VCaP (cell line): ENCODE measurements at regions not wholly inside any gene's neighbourhood (a gene's known extent, or its start where the extent isn't known, plus 50 kb on each side); places are given as distances from the start of the nearest gene placed in this dataset.

Experiments
- H3K27ac ChIP-seq: fragments of 450-650 bp; 2 replicates; pipeline ENCODE4 v1.5.1; 2017
- CTCF ChIP-seq: fragments of 450-650 bp; conservative IDR thresholded peaks from 2 replicates; pipeline ENCODE4 v1.5.1; 2017; ENCODE audit warnings: mild to moderate bottlenecking, moderate library complexity

DNA sequence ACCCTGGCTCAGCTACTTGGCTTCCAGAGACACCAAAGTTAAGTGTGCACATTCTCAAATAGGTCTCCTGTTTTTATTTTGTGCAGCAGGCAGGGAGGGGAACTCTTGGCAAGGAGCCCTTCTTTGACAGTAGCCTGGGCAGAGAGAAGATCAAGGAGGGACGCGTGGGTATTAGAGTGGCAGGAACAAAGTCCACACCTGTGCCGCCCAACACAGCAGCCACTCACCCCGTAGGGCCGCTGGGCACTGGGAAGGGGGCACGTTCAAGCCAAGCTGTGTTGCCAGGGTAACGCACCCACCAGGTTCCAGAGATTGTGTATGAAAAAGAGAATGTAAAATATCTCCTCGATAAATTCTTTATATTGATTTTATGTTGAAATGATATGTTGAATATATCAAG, 229.3 kb upstream of the AGAP1 start:
- no peak for TF ChIP-seq CTCF
- H3K27ac ChIP-seq: no peak overlapping the region

GRCh38 chr2:235265348-235265965, 228.4 kb upstream of the AGAP1 start:
- H3K27ac ChIP-seq: no peak overlapping the region
- TF ChIP-seq CTCF: no peak

GRCh38 chr2:235267251-235267650, 226.6 kb upstream of the AGAP1 start:
- TF ChIP-seq CTCF: no peak
- H3K27ac ChIP-seq: no peak overlapping the region

DNA sequence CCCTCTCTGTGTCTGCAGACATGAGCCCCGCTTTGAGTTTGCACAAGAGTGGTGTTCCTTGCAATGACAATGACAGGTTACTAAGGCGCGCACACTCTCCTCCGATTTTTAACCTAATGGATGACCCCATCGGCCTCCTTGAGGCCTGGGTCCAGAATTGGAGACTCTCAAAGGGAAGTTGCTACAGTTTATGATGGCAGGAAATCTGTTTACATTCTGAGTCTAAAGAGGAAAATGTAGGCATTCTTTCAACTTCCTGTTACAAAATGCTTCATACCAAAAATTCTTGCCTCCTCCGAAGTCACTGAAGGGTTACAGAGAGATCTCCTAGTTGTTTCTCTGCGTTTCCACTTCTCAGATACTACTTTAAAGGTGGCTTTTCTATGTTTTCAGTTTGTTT, 225.3 kb upstream of the AGAP1 start:
- no peak for TF ChIP-seq CTCF
- H3K27ac ChIP-seq: no peak overlapping the region

GRCh38 chr2:235270291-235270690, 223.6 kb upstream of the AGAP1 start:
- H3K27ac ChIP-seq: no peak overlapping the region
- no peak for TF ChIP-seq CTCF

DNA sequence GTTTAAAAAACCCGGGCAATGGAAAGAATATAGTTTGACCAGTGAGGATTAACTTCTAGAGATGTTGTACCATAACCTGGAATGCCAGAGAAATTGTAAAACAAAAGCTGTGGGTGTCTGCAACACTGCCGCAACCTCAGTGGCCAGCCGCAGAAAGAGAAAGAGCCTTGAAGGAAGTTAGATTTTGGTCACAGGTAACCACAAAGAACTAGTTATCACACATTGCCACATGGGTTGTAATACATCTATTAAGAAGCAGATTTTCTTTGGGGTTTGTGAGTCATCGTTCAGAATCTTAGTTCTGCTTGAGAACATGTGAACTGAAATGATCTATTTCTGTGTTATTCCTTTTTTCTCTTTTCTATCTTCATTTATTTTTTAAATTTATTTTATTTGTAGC, 222.9 kb upstream of the AGAP1 start:
- H3K27ac ChIP-seq: no peak overlapping the region
- no peak for TF ChIP-seq CTCF

DNA sequence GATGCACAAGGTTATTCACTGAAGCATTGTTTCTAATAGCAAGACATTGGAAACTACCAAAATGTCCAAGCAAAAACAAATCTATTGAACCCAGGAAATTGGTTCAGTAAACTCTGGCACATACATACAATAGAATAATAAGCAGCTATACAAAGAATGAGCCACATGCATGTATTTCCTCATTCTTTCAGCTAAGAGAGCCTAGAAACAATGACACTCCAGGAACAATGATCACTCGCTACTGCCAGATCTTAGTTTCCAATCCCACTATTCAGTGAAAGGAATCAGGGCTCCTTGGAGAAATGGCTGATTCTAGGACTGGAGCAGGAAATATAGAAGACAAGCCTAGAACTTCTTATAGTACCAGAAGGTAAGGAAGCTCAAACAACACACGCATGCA, 221.9 kb upstream of the AGAP1 start:
- H3K27ac ChIP-seq: no peak overlapping the region
- no peak for TF ChIP-seq CTCF
